Activated CD8-positive, alpha-beta memory T cell treated with anti-CD3 and anti-CD28 coated beads for 36 hours (primary cell): ENCODE measurements at regions not wholly inside any gene's neighbourhood (a gene's known extent, or its start where the extent isn't known, plus 50 kb on each side); places are given as distances from the start of the nearest gene placed in this dataset.

Source experiments
- CTCF ChIA-PET: fragments of 350-600 bp; sonication (Branson Sonifier 250); formaldehyde crosslinking; loops from one replicate; lab custom pipeline; 2021; ENCODE audit warnings: antibody characterized with exemption; lab: Charles Lee
- POLR2A ChIA-PET: fragments of 350-600 bp; sonication (Branson Sonifier 250); formaldehyde crosslinking; loops from one replicate; lab custom pipeline; 2021; ENCODE audit warnings: antibody characterized with exemption; lab: Charles Lee

- ChIA-PET CTCF (no interaction called here), POLR2A (no interaction called here)
Observed at GRCh38 chr20:51154708-51155690, 132.1 kb upstream of the KCNG1 start.

- POLR2A ChIA-PET = no interaction called here
- CTCF ChIA-PET = no interaction called here
Observed at GRCh38 chr20:51153867-51154707, 131.2 kb upstream of the KCNG1 start.

GRCh38 chr20:51148941-51149340 lies 126.0 kb upstream of the KCNG1 start:
- POLR2A ChIA-PET = interaction anchor here (0.7 kb wide), 1 partner anchor 399 kb away, joined by 3 read pairs; no protein-coding TSS in a partner anchor
- CTCF ChIA-PET = no interaction called here

- ChIA-PET POLR2A (no interaction called here), CTCF (no interaction called here)
Observed at GRCh38 chr20:51144476-51144875, 121.6 kb upstream of the KCNG1 start.

GRCh38 chr20:51143652-51144051 lies 120.7 kb upstream of the KCNG1 start:
- POLR2A ChIA-PET = no interaction called here
- CTCF ChIA-PET = no interaction called here

- ChIA-PET CTCF (no interaction called here), POLR2A (no interaction called here)
Observed at GRCh38 chr20:51142448-51142847, 119.5 kb upstream of the KCNG1 start.

GRCh38 chr20:51140671-51141070 lies 117.8 kb upstream of the KCNG1 start:
- ChIA-PET CTCF (no interaction called here), POLR2A (no interaction called here)

GRCh38 chr20:51139891-51140290 lies 117.0 kb upstream of the KCNG1 start:
- CTCF ChIA-PET = no interaction called here
- POLR2A ChIA-PET = no interaction called here

- ChIA-PET CTCF (interaction anchor here (1.1 kb wide), 1 partner anchor 123 kb away, joined by 3 read pairs; no protein-coding TSS in a partner anchor), POLR2A (no interaction called here)
Observed at GRCh38 chr20:51138576-51138975, 115.7 kb upstream of the KCNG1 start.

GRCh38 chr20:51137461-51137860 lies 114.6 kb upstream of the KCNG1 start:
- ChIA-PET POLR2A (interaction anchor here (0.7 kb wide), 1 partner anchor 149 kb away, joined by 5 read pairs; no protein-coding TSS in a partner anchor), CTCF (no interaction called here)

GRCh38 chr20:51135926-51136715 lies 113.2 kb upstream of the KCNG1 start:
- ChIA-PET POLR2A (no interaction called here), CTCF (interaction anchor here (0.5 to 0.6 kb wide), 2 partner anchors 32 to 924 kb away, joined by 3 to 4 read pairs; no protein-coding TSS in a partner anchor)

GRCh38 chr20:51134405-51134804 lies 111.5 kb upstream of the KCNG1 start:
- CTCF ChIA-PET = no interaction called here
- POLR2A ChIA-PET = no interaction called here

- ChIA-PET CTCF (no interaction called here), POLR2A (no interaction called here)
Observed at GRCh38 chr20:51132279-51132678, 109.4 kb upstream of the KCNG1 start.

GRCh38 chr20:51131811-51132210 lies 108.9 kb upstream of the KCNG1 start:
- ChIA-PET POLR2A (no interaction called here), CTCF (interaction anchor here (0.5 kb wide), 1 partner anchor 1168 kb away, joined by 3 read pairs; no protein-coding TSS in a partner anchor)

- POLR2A ChIA-PET = no interaction called here
- CTCF ChIA-PET = interaction anchor here (1.2 kb wide), 1 partner anchor 92 kb away, joined by 3 read pairs; no protein-coding TSS in a partner anchor
Observed at GRCh38 chr20:51129147-51129776, 106.4 kb upstream of the KCNG1 start.

- POLR2A ChIA-PET = interaction anchor here (0.6 kb wide), 1 partner anchor 73 kb away, joined by 3 read pairs; no protein-coding TSS in a partner anchor
- CTCF ChIA-PET = interaction anchor here (0.6 to 1.2 kb wide), 2 partner anchors 135 to 295 kb away, joined by 4 to 5 read pairs; no protein-coding TSS in a partner anchor
Observed at GRCh38 chr20:51128198-51128597, 105.3 kb upstream of the KCNG1 start.

- ChIA-PET POLR2A (interaction anchor here (0.6 kb wide), 1 partner anchor 73 kb away, joined by 3 read pairs; no protein-coding TSS in a partner anchor), CTCF (interaction anchor here (0.6 to 1.2 kb wide), 2 partner anchors 134 to 296 kb away, joined by 4 to 5 read pairs; no protein-coding TSS in a partner anchor)
Observed at GRCh38 chr20:51127713-51128112, 104.8 kb upstream of the KCNG1 start.

- ChIA-PET POLR2A (no interaction called here), CTCF (no interaction called here)
Observed at GRCh38 chr20:51126337-51126736, 103.4 kb upstream of the KCNG1 start.
